ENCODE measurements at regions not wholly inside any gene's neighbourhood (a gene's known extent, or its start where the extent isn't known, plus 50 kb on each side); places are given as distances from the start of the nearest gene placed in this dataset.

DNA sequence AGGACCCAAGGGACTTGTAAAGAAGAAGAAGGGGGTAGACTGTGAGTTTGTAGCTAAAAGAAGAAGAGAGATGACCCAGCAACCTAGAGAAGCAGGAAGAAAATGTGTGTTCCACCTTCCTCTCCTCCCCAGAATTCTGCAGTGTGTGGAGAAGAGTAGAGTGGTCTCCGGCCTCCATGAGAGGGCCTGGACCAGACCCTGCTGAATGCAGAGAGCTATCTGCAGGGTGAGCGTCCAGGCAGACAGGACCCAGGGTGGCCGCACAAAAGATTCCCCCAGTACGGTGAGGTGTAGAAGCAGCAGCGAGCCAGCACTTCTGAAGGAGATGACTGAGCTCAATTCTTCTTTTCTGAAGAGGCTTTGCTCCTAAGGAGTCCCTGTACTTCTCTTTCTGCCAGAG, 239.7 kb upstream of the ANKRD30A start:
- ChIA-PET CTCF (no interaction called here), POLR2A (no interaction called here)
- Histone ChIP-seq H3K4me2 (ENCODE audit: insufficient read depth, low read length) (no peak overlapping the region), H3K79me2 (ENCODE audit: control insufficient read depth, insufficient read depth, low read length) (no peaks in the 10 kb centered on the region), H3K4me1 (ENCODE audit: control insufficient read depth, extremely low read depth, insufficient read depth, low read length) (no peaks in the 10 kb centered on the region), H3K4me3 (replicated peaks in 1 of 3; ENCODE audit: insufficient read depth in 1 of 3, low read depth in 1 of 3, low read length in 3 of 3) (no peak overlapping the region), H2AFZ (ENCODE audit: low read depth, low read length) (no peak overlapping the region), H3K27ac (ENCODE audit: insufficient read depth, low read depth, low read length) (no peak overlapping the region), H4K20me1 (replicated peaks; ENCODE audit: control insufficient read depth, extremely low read depth, insufficient read depth, low read length) (no peaks in the 10 kb centered on the region), H3K9me1 (replicated peaks; ENCODE audit: control insufficient read depth, extremely low read depth, insufficient read depth, low read length) (no peaks in the 10 kb centered on the region), H3K27me3 (ENCODE audit: control insufficient read depth in 2 of 2, insufficient read depth in 2 of 2, low read length in 2 of 2) (no peaks in the 10 kb centered on the region), H3K36me3 (ENCODE audit: control insufficient read depth in 2 of 2, extremely low read depth in 1 of 2, insufficient read depth in 2 of 2, low read length in 2 of 2) (no peaks in the 10 kb centered on the region), H3K9me3 (replicated peaks; ENCODE audit: control insufficient read depth, insufficient read depth, low read length) (no peaks in the 10 kb centered on the region), H3K9ac (replicated peaks; ENCODE audit: extremely low read depth, insufficient read depth, low read length) (no peak overlapping the region)
- no peak for TF ChIP-seq POLR2A (IDR thresholded peaks at IDR 0.05; ENCODE audit: low read depth, low read length)
- TF ChIP-seq MYC (IDR thresholded peaks at IDR 0.05; ENCODE audit: low read depth, low read length) = no peak
- no peak for TF ChIP-seq EZH2 (IDR thresholded peaks at IDR 0.05; ENCODE audit: borderline replicate concordance, low read depth, low read length, severe bottlenecking)
- TF ChIP-seq FOS (IDR thresholded peaks at IDR 0.05; ENCODE audit: borderline replicate concordance, insufficient read depth, low read length) = no peak
- no peak for TF ChIP-seq POLR2AphosphoS5 (IDR thresholded peaks at IDR 0.05; ENCODE audit: insufficient read depth, low read depth, low read length)
- dilution Hi-C loops (cut with MboI; ENCODE audit: extremely low pct_ligation_motif_present, low sequenced_read_pairs) = no loop called here
- intact Hi-C loops (cut with micrococcal nuclease) = loop anchor here (10.0 kb wide), 1 partner anchor 1311 kb away; no protein-coding TSS in a partner anchor
- no peak for DNase-seq (ENCODE audit: low read depth, low spot score)
- no peak for FAIRE-seq
- no TSS peak for BruUV-seq (replicated peaks)

DNA sequence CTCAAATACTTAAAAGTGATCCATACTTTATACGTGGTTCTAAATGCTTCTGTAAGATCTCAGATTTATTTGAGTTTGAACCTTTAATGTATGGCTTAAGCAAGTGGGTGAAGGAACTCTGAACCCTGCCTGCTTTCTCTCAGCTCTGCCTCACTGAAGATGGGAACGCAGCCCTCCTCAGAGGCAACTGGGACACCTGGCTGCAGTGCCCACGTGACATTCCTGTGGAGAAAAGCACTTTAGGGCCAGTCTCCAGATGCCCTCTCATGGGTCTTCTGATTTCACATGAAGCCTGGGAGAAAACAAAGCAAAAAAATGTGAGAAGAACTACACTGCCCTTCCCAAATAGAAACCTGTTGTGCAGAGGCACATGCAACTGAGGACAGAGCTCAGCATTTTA, 242.6 kb upstream of the ANKRD30A start:
- Histone ChIP-seq H3K27me3 (ENCODE audit: control insufficient read depth in 2 of 2, insufficient read depth in 2 of 2, low read length in 2 of 2) (peaks cover 0 to 4% of the 10 kb centered on the region in 2 experiments), H3K9me1 (replicated peaks; ENCODE audit: control insufficient read depth, extremely low read depth, insufficient read depth, low read length) (no peaks in the 10 kb centered on the region), H3K4me2 (ENCODE audit: insufficient read depth, low read length) (no peak overlapping the region), H3K4me3 (replicated peaks in 1 of 3; ENCODE audit: insufficient read depth in 1 of 3, low read depth in 1 of 3, low read length in 3 of 3) (no peak overlapping the region), H3K9ac (replicated peaks; ENCODE audit: extremely low read depth, insufficient read depth, low read length) (no peak overlapping the region), H2AFZ (ENCODE audit: low read depth, low read length) (no peak overlapping the region), H3K36me3 (ENCODE audit: control insufficient read depth in 2 of 2, extremely low read depth in 1 of 2, insufficient read depth in 2 of 2, low read length in 2 of 2) (no peaks in the 10 kb centered on the region), H3K27ac (ENCODE audit: insufficient read depth, low read depth, low read length) (no peak overlapping the region), H3K9me3 (replicated peaks; ENCODE audit: control insufficient read depth, insufficient read depth, low read length) (no peaks in the 10 kb centered on the region), H3K4me1 (ENCODE audit: control insufficient read depth, extremely low read depth, insufficient read depth, low read length) (no peaks in the 10 kb centered on the region), H3K79me2 (ENCODE audit: control insufficient read depth, insufficient read depth, low read length) (no peaks in the 10 kb centered on the region), H4K20me1 (replicated peaks; ENCODE audit: control insufficient read depth, extremely low read depth, insufficient read depth, low read length) (no peaks in the 10 kb centered on the region)
- TF ChIP-seq JUN (IDR thresholded peaks at IDR 0.05; ENCODE audit: borderline replicate concordance, insufficient read depth, insufficient read length, low read depth) (no peak), POLR2A (IDR thresholded peaks at IDR 0.05; ENCODE audit: low read depth, low read length) (no peak), EZH2 (IDR thresholded peaks at IDR 0.05; ENCODE audit: borderline replicate concordance, low read depth, low read length, severe bottlenecking) (no peak), FOS (IDR thresholded peaks at IDR 0.05; ENCODE audit: borderline replicate concordance, insufficient read depth, low read length) (no peak), MYC (IDR thresholded peaks at IDR 0.05; ENCODE audit: low read depth, low read length) (no peak), POLR2AphosphoS5 (IDR thresholded peaks at IDR 0.05; ENCODE audit: insufficient read depth, low read depth, low read length) (no peak), GATA2 (IDR thresholded peaks at IDR 0.05; ENCODE audit: insufficient read depth, insufficient read length, low read depth, low read length) (no peak)
- TF ChIP-seq, protein P1, sequence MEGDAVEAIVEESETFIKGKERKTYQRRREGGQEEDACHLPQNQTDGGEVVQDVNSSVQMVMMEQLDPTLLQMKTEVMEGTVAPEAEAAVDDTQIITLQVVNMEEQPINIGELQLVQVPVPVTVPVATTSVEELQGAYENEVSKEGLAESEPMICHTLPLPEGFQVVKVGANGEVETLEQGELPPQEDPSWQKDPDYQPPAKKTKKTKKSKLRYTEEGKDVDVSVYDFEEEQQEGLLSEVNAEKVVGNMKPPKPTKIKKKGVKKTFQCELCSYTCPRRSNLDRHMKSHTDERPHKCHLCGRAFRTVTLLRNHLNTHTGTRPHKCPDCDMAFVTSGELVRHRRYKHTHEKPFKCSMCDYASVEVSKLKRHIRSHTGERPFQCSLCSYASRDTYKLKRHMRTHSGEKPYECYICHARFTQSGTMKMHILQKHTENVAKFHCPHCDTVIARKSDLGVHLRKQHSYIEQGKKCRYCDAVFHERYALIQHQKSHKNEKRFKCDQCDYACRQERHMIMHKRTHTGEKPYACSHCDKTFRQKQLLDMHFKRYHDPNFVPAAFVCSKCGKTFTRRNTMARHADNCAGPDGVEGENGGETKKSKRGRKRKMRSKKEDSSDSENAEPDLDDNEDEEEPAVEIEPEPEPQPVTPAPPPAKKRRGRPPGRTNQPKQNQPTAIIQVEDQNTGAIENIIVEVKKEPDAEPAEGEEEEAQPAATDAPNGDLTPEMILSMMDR (IDR thresholded peaks at IDR 0.05; ENCODE audit: extremely low read depth in 1 of 2, insufficient read depth in 1 of 2, low read depth in 1 of 2, low read length in 2 of 2) = no peak
- TF ChIP-seq, protein P2, sequence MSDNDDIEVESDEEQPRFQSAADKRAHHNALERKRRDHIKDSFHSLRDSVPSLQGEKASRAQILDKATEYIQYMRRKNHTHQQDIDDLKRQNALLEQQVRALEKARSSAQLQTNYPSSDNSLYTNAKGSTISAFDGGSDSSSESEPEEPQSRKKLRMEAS (IDR thresholded peaks at IDR 0.05; ENCODE audit: insufficient read depth, insufficient read length) = no peak
- CTCF ChIA-PET = interaction anchor here (0.9 to 4.0 kb wide), 3 partner anchors 8 to 1270 kb away, joined by 3 to 105 read pairs (median 5); no protein-coding TSS in a partner anchor
- POLR2A ChIA-PET = no interaction called here
- FAIRE-seq (no peak), DNase-seq (ENCODE audit: low read depth, low spot score) (no peak)
- no TSS peak for BruUV-seq (replicated peaks)
- intact Hi-C loops (cut with micrococcal nuclease) (loop anchor here (10.0 kb wide), 1 partner anchor 1308 kb away; no protein-coding TSS in a partner anchor), dilution Hi-C loops (cut with MboI; ENCODE audit: extremely low pct_ligation_motif_present, low sequenced_read_pairs) (no loop called here)

All from endothelial cell of umbilical vein (primary cell).